Left lung (tissue), 4 donors: ENCODE measurements at regions not wholly inside any gene's neighbourhood (a gene's known extent, or its start where the extent isn't known, plus 50 kb on each side); places are given as distances from the start of the nearest gene placed in this dataset.
A peak's percentile ranks its signal among the peaks of the same experiment; 100 is the strongest.
"Not testable (repeated sequence)": the region's sequence is repeated elsewhere in the genome, so short reads cannot be mapped to it uniquely, and the experiment has no call there.

Experiments used
- ATAC-seq: fragments of 200-7000 bp; cut with Tn5 transposase; one replicate; pipeline ENCODE4 v1.9.1; 2020; ENCODE audit warnings: moderate library complexity
- DNase-seq, 4 donors: peaks; one replicate each; pipeline ENCODE4 v3.0.0-alpha.2; 2013 to 2020
- H3K27ac ChIP-seq, 2 donors: fragments of 200-600 bp; sonication (generic) in 1 of 2; one replicate each; pipeline versions ENCODE4 v1.5.0 to v1.8.0; 2020 to 2021
- H3K27me3 ChIP-seq, 2 donors: fragments of 200-600 bp; sonication (generic) in 1 of 2; one replicate each; pipeline versions ENCODE4 v1.5.0 to v1.8.0; 2020 to 2021
- H3K36me3 ChIP-seq, 2 donors: fragments of 200-600 bp; sonication (generic) in 1 of 2; one replicate each; pipeline versions ENCODE4 v1.5.0 to v1.8.0; 2020 to 2021
- H3K4me1 ChIP-seq, 2 donors: fragments of 200-600 bp; one replicate each; pipeline ENCODE4 v1.8.0; 2021
- H3K4me3 ChIP-seq, 2 donors: fragments of 200-600 bp; sonication (generic) in 1 of 2; one replicate each; pipeline versions ENCODE4 v1.5.0 to v1.8.0; 2020 to 2021; ENCODE audit warnings: mild to moderate bottlenecking in 1 of 2
- H3K9me3 ChIP-seq, 2 donors: fragments of 200-600 bp; sonication (generic) in 1 of 2; one replicate each; pipeline versions ENCODE4 v1.5.0 to v1.8.0; 2020 to 2021
- intact Hi-C, 2 donors: fragments of 100-400 bp; cut with DNase I; formaldehyde crosslinking; loops; one replicate each; pipeline versions ENCODE4 v1.11.2 to v1.14.2; 2022
- TF ChIP-seq, protein P1 (sequence below), 2 donors: fragments of 200-600 bp; sonication (generic) in 1 of 2; IDR thresholded peaks; one replicate each; pipeline versions ENCODE4 v1.5.0 to v1.8.0; 2021; ENCODE audit warnings: antibody characterized with exemption in 2 of 2
- donor health status: DM: no; HTN: yes; CAD: no.
- donor health status: DM: no; HTN: no; CAD: no.

DNA sequence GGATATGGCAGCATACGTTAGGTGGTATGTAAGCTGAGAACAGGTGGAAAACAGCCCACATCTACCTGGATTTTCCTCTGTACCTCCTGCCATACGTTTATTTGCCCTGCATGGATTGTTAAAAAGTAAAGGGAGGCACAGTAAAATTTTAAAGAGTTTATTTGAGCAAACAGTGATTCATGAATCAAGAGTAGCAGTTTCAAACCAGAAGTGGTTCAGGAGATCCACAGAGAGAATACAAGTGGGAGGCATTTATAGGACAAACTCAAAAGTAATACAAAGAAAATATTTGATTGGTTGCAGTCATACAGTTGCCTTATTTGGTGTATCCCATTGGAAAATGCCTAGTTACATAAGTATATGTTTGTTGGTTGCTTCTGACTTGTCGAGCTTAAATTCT lies 117.6 kb downstream of the FAM170A start:
- Histone ChIP-seq H3K4me3 (no peak overlapping the region), H3K4me1 (no peaks in the 10 kb centered on the region), H3K36me3 (no peaks in the 10 kb centered on the region), H3K27ac (no peak overlapping the region), H3K9me3 (no peaks in the 10 kb centered on the region), H3K27me3 (no peaks in the 10 kb centered on the region)
- intact Hi-C loops = no loop called here
- TF ChIP-seq, protein P1, sequence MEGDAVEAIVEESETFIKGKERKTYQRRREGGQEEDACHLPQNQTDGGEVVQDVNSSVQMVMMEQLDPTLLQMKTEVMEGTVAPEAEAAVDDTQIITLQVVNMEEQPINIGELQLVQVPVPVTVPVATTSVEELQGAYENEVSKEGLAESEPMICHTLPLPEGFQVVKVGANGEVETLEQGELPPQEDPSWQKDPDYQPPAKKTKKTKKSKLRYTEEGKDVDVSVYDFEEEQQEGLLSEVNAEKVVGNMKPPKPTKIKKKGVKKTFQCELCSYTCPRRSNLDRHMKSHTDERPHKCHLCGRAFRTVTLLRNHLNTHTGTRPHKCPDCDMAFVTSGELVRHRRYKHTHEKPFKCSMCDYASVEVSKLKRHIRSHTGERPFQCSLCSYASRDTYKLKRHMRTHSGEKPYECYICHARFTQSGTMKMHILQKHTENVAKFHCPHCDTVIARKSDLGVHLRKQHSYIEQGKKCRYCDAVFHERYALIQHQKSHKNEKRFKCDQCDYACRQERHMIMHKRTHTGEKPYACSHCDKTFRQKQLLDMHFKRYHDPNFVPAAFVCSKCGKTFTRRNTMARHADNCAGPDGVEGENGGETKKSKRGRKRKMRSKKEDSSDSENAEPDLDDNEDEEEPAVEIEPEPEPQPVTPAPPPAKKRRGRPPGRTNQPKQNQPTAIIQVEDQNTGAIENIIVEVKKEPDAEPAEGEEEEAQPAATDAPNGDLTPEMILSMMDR (IDR thresholded peaks at IDR 0.05) = no peak
- ATAC-seq (no peak), DNase-seq (no peak)

DNA sequence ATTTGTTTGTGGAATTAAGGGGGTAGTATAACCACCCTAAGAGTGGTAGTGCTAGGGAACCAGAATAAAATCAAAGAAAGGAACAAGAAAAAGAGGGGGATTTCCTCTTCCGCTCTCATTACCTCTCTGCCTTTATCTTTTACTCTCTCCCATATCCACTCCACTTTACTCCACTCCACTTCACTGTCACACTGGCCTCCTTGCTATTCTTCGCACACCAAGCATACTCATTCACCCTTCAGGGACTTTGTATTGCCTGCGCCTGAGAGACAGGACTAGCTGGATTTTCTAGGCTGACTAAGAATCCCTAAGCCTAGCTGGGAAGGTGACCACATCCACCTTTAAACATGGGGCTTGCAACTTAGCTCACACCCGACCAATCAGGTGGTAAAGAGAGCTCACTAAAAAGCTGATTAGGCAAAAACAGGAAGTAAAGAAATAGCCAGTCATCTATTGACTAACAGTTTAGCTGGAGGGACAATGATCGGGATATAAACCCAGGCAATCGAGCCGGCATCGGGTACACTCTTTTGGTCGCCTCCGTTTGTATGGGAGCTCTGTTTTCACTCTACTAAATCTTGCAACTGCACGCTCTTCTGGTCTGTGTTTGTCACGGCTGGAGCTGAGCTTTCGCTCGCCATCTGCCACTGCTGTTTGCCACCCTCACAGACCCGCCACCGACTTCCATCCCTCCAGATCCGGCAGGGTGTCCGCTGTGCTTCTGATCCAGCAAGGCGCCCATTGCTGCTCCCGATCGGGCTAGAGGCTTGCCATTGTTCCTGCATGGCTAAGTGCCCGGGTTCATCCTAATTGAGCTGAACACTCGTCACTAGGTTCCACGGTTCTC lies 121.8 kb downstream of the FAM170A start:
- no peaks in the 10 kb centered on the region for H3K27me3 ChIP-seq
- no peaks in the 10 kb centered on the region for H3K4me1 ChIP-seq
- TF ChIP-seq, protein P1 (IDR thresholded peaks at IDR 0.05) = no peak
- DNase-seq (peak in 1 of 4 donors; percentile 63), ATAC-seq (no peak)
- H3K36me3 ChIP-seq = no peaks in the 10 kb centered on the region
- intact Hi-C loops = no loop called here
- H3K27ac ChIP-seq = no peak overlapping the region
- no peaks in the 10 kb centered on the region for H3K9me3 ChIP-seq
- no peak overlapping the region for H3K4me3 ChIP-seq

DNA sequence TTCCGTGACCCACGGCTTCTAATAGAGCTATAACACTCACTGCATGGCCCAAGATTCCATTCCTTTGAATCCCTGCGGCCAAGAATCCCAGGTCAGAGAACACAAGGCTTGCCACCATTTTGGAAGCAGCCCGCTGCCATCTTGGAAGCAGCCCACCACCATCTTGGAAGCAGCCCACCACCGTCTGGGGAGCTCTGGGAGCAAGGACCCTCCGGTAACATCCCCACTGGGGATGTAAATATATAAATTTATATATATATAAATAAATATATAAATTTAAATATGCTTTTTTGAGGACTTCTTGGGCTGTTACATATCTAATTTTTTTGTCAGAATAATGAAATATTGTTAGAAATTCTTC lies 122.4 kb downstream of the FAM170A start:
- H3K4me1 ChIP-seq = no peaks in the 10 kb centered on the region
- ATAC-seq = no peak
- intact Hi-C loops = no loop called here
- TF ChIP-seq, protein P1 (IDR thresholded peaks at IDR 0.05) = no peak
- no peaks in the 10 kb centered on the region for H3K9me3 ChIP-seq
- no peak overlapping the region for H3K27ac ChIP-seq
- no peaks in the 10 kb centered on the region for H3K36me3 ChIP-seq
- DNase-seq = no peak
- no peaks in the 10 kb centered on the region for H3K27me3 ChIP-seq
- no peak overlapping the region for H3K4me3 ChIP-seq

DNA sequence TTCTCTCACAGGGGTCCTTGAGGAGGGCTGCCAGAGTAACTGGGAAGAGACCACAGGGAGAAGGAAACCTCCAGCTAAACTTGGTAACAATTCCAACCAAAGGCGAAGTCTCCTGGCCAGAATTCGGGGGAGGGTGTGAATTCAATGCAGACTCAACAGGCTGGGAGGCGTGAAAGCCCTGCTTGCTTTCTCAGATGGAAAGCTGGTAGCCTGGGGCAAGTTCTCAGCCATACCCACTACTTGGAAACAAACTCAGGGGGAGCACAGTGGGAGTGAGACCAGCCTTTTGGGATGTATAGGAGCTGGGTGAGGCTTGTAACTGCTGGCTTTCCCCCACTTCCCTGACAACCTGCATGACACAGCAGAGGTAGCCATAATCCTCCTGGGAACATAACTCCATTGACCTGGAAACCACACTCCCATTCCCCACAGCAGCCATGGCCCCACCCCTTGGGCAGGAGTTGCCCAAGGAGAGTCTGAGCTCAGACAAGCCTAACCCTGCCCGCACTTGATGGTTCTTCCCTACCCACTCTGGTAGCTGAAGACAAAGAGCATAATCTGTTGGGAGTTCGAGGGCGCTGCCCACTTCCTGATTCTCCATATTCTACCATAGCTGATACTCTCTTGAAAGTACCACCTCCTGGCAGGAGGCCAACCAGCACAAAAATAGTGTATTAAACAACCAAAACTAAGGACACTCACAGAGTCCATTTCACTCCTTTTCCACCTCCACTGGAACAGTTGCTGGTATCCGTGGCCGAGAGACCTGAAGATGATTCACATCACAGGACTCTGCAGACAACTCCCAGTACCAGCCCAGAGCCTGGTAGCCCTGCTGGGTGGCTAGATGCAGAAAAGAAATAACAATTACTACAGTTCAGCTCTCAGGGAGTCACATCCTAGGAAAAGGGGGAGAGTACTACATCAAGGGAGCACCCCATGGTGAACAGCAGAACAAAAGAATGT lies 123.8 kb downstream of the FAM170A start:
- Histone ChIP-seq H3K36me3 (no peaks in the 10 kb centered on the region), H3K27me3 (no peaks in the 10 kb centered on the region), H3K4me1 (no peaks in the 10 kb centered on the region), H3K4me3 (no peak overlapping the region), H3K9me3 (no peaks in the 10 kb centered on the region), H3K27ac (no peak overlapping the region)
- DNase-seq (peak in 1 of 4 donors; percentile 17), ATAC-seq (no peak)
- TF ChIP-seq, protein P1 (IDR thresholded peaks at IDR 0.05) = no peak
- intact Hi-C loops = no loop called here

DNA sequence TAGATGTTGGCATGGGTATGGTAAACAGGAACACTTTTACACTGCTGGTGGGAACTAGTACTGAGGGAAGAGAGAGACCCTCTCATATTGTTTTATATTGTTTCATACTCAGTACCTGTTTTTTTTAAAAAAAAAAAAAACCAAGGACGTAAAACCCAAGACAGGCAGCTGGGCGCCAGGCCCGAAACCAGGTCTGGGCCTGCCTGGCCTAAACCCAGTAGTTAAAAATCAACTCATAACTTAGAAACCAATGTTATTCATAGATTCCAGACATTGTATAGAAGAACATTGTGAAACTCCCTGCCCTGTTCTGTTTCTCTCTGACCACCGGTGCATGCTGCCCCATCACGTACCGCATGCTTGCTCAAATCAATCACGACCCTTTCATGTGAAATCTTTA lies 125.5 kb downstream of the FAM170A start:
- H3K36me3 ChIP-seq, H3K27me3 ChIP-seq, intact Hi-C loops, H3K27ac ChIP-seq, H3K4me1 ChIP-seq, H3K4me3 ChIP-seq, H3K9me3 ChIP-seq, ATAC-seq, DNase-seq: not testable (repeated sequence)
